BLaER1 treated with 17β-estradiol and CSF1 and Interleukin-3, amounts not matched to agents 10 nM and 100 nM (cell line): ENCODE measurements at regions not wholly inside any gene's neighbourhood (a gene's known extent, or its start where the extent isn't known, plus 50 kb on each side); places are given as distances from the start of the nearest gene placed in this dataset.

ENCODE experiments used
- H3K27ac ChIP-seq, 11 experiments: shearing (Covaris generic); formaldehyde crosslinking; 2 replicates each; pipeline ENCODE4 v1.8.1; 2022
- H3K27me3 ChIP-seq, 11 experiments: shearing (Covaris generic); formaldehyde crosslinking; 2 replicates each; pipeline ENCODE4 v1.8.1; 2022
- H3K36me3 ChIP-seq, 11 experiments: shearing (Covaris generic); formaldehyde crosslinking; 2 replicates each; pipeline ENCODE4 v1.8.1; 2022
- H3K4me1 ChIP-seq, 10 experiments: shearing (Covaris generic); formaldehyde crosslinking; 2 replicates each; pipeline ENCODE4 v1.8.1; 2022
- H3K4me2 ChIP-seq, 11 experiments: shearing (Covaris generic); formaldehyde crosslinking; 2 replicates each; pipeline ENCODE4 v1.8.1; 2022
- H3K4me3 ChIP-seq, 10 experiments: shearing (Covaris generic); formaldehyde crosslinking; 2 replicates each; pipeline ENCODE4 v1.8.1; 2022
- H3K9ac ChIP-seq, 11 experiments: shearing (Covaris generic); formaldehyde crosslinking; 2 replicates each; pipeline ENCODE4 v1.8.1; 2022
- H3K9me3 ChIP-seq, 11 experiments: shearing (Covaris generic); formaldehyde crosslinking; replicated peaks in 1 of 11; 2 replicates each; pipeline ENCODE4 v1.8.1; 2022
- H4K20me1 ChIP-seq, 11 experiments: shearing (Covaris generic); formaldehyde crosslinking; 2 replicates each; pipeline ENCODE4 v1.8.1; 2022
- Cebpa-rat ChIP-seq, 11 experiments: shearing (Covaris generic); IDR thresholded peaks; 2 replicates each; pipeline ENCODE4 v1.8.1; 2022

DNA sequence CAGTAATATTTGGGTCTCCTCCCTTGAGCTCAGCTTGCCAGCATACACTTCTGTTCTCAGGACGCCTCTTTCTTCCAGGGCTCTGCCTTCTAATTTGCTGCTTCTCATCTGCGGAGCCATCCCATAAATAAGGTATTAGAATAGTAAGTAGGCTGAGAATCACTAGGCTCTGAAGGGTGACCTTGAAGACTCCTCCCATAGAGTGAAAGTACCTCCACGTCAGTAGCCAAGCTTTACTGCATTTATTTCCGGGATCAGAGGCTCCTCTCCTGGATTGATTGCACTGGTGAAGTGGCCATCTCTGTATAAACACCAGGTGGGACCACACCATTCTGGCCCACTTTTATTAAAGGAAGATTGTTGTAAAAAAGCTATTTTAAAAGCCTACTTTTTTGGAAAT is 315.5 kb downstream of the FAT3 start:
- Histone ChIP-seq H3K36me3 (no peaks in the 10 kb centered on the region), H3K9ac (no peak overlapping the region), H3K27ac (peak overlapping the region; percentile 10 to 67 (median 59); a peak in 20 of 22 replicates), H3K4me1 (peaks cover 18 to 25% (median 22%) of the 10 kb centered on the region in 10 experiments), H3K4me2 (peak overlapping the region; percentile 42 to 76 (median 58)), H3K4me3 (no peak overlapping the region), H3K9me3 (no peaks in the 10 kb centered on the region), H4K20me1 (no peaks in the 10 kb centered on the region), H3K27me3 (no peaks in the 10 kb centered on the region)
- no peak for TF ChIP-seq Cebpa-rat (IDR thresholded peaks at IDR 0.05)

DNA sequence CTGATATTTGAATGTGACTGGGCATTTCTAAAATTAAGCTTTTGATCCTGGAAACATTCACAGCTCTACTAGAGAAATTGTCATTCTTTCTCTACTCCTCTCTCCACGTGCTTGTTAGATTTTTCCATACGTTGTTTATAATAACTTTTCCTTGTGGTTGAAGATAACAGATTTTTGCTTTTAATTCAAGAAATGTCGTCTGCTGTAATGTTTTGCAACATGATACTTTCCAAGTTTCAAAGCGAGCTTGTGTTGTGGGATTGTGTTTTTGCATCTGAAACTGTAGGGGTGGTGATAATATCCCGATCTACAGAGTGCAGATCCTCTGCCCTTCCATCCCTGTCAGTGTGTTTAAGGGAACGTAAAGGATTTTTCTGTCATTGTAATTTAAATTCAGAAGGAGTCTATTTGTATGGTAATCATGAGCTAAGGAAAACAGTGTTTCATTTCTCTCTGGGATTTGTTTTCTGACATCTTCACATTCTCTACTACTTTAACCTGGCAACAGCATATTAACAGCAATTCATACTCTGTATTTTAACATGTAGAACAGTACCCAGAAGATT is 321.4 kb downstream of the FAT3 start:
- Histone ChIP-seq H3K27me3 (no peaks in the 10 kb centered on the region), H3K27ac (no peak overlapping the region), H3K4me3 (no peak overlapping the region), H3K9me3 (no peaks in the 10 kb centered on the region), H3K9ac (no peak overlapping the region), H3K4me2 (no peak overlapping the region), H3K36me3 (no peaks in the 10 kb centered on the region), H3K4me1 (peaks cover 6 to 8% (median 7%) of the 10 kb centered on the region in 10 experiments; a peak in 19 of 20 replicates), H4K20me1 (no peaks in the 10 kb centered on the region)
- no peak for TF ChIP-seq Cebpa-rat (IDR thresholded peaks at IDR 0.05)

DNA sequence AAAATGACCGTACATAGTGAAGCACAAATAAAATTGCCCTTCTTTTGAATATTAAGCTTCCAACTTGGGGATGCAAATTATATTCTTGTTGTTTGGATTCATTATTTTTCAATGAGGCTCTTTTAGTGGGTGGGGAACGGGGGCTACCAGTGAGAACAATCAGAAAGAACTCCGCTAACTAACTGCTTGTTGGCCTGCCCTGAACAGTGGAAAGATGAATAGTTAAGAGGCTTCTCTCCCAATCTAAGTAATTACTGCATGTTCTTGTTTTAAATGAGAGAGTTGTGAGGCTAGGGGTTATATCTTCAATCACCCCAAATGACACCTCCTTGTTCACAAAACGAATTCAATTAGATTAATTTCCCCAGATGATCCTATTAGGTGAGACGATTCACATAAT is 322.0 kb downstream of the FAT3 start:
- H3K9me3 ChIP-seq, result no peaks in the 10 kb centered on the region
- H3K27me3 ChIP-seq, result no peaks in the 10 kb centered on the region
- H4K20me1 ChIP-seq, result no peaks in the 10 kb centered on the region
- no peak overlapping the region for H3K4me2 ChIP-seq
- no peaks in the 10 kb centered on the region for H3K36me3 ChIP-seq
- H3K4me1 ChIP-seq, result peaks cover 0 to 2% (median under 1%) of the 10 kb centered on the region in 10 experiments; a peak in 8 of 20 replicates
- no peak overlapping the region for H3K27ac ChIP-seq
- TF ChIP-seq Cebpa-rat (IDR thresholded peaks at IDR 0.05), result no peak
- H3K4me3 ChIP-seq, result no peak overlapping the region
- no peak overlapping the region for H3K9ac ChIP-seq

DNA sequence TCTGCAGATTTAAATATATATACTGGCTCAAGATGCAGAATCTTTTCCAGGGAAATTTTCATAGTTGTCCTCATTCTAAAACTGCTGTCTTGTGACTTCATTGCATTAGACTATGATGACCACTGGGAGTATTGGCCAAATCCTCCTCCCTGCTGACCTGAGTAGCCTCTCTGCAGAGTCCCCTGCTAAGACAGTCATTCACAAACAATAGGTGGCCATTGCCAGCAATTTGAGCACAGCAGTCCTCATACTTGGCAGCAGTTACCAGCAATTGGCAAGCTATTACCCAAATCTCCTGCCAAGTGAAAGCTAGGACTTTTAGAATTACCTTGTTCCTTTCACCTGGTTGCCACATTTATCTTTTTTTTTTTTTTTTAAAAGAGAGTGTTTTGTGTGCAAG is 325.8 kb downstream of the FAT3 start:
- no peaks in the 10 kb centered on the region for H4K20me1 ChIP-seq
- H3K4me3 ChIP-seq, result no peak overlapping the region
- no peak for TF ChIP-seq Cebpa-rat (IDR thresholded peaks at IDR 0.05)
- no peaks in the 10 kb centered on the region for H3K27me3 ChIP-seq
- H3K9ac ChIP-seq, result no peak overlapping the region
- H3K4me2 ChIP-seq, result no peak overlapping the region
- no peaks in the 10 kb centered on the region for H3K36me3 ChIP-seq
- no peaks in the 10 kb centered on the region for H3K9me3 ChIP-seq
- H3K27ac ChIP-seq, result no peak overlapping the region
- H3K4me1 ChIP-seq, result no peaks in the 10 kb centered on the region

DNA sequence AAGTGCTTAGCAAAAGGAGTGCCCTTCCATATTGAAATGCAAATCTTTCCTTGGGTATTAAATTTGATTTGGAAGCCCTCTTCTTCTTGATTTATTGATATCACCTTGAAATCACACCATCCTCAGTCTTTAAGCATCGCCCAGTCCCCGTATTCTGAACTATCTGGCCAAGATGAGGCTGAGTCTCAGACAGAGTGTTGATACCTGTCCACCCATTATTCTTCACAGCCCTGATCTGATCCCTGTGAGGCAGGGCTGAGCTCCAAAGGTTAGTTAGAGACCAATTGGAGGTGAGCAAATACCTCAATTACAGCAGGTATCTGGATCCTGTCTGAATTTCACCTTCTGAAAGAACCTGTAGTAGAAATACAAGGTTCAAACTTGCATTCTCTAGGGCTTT is 326.3 kb downstream of the FAT3 start:
- Histone ChIP-seq H3K27ac (no peak overlapping the region), H3K9ac (no peak overlapping the region), H3K36me3 (no peaks in the 10 kb centered on the region), H3K4me2 (no peak overlapping the region), H4K20me1 (no peaks in the 10 kb centered on the region), H3K27me3 (no peaks in the 10 kb centered on the region), H3K9me3 (no peaks in the 10 kb centered on the region), H3K4me1 (no peaks in the 10 kb centered on the region), H3K4me3 (no peak overlapping the region)
- no peak for TF ChIP-seq Cebpa-rat (IDR thresholded peaks at IDR 0.05)

DNA sequence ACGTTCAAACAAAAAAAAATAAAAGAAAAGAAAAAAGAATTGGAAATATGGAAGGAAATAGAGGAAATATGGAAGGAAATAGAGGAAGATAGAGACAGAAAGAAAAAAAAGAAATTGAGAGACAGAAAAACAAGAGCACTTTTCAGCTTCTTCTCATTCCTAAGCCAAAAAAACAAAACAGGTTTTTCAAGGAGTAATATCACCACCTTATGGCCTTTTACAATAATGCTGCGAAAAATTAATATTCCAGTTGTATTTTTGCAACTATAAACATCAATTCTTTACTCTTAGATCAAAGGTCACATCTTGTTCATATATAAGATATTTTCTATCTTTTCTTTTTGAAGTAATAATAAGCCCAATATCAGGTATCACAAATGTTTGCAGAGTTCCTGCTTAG is 328.3 kb downstream of the FAT3 start:
- TF ChIP-seq Cebpa-rat (IDR thresholded peaks at IDR 0.05), result no peak
- H3K9me3 ChIP-seq, result no peaks in the 10 kb centered on the region
- H3K27me3 ChIP-seq, result no peaks in the 10 kb centered on the region
- H3K4me2 ChIP-seq, result no peak overlapping the region
- H3K9ac ChIP-seq, result no peak overlapping the region
- no peaks in the 10 kb centered on the region for H3K36me3 ChIP-seq
- no peaks in the 10 kb centered on the region for H4K20me1 ChIP-seq
- H3K4me3 ChIP-seq, result no peak overlapping the region
- H3K27ac ChIP-seq, result no peak overlapping the region
- H3K4me1 ChIP-seq, result no peaks in the 10 kb centered on the region

DNA sequence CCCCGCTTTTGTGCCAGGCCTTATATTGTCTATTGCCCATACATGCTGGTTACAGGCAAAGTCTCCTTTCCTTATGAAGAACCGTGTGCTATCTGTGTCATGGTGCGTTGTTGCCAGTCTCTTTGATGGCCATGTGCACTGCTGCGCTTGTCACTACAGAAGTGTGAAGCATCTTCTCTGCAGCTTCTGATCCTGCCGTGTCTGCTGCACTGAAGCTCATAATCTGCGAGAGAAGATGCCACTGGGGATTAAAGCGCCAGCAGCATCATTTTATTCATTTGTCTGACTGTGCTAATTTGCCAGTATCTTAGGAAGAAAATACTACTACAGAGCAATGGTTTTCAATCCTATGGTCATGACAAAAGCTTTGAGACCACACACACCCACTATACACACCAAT is 330.1 kb downstream of the FAT3 start:
- no peak overlapping the region for H3K4me3 ChIP-seq
- no peaks in the 10 kb centered on the region for H3K4me1 ChIP-seq

DNA sequence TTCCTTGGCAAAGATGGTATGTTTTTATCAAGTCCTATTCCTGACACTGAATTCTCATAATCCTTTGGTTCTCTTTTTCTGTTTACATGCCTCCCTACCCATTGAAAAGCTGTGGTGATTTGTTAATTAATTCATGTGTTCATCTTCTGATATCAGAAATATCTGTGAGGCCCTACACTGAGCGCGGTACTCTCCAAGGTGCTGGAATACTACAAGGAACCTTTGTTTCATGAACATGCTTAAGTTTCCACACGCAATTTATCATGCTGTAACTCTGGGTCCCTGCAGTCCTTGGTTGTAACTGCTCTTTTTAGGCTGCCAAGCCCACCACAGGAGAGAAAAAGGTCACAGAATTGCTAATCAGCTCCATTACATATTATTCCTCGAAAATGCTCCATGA is 331.8 kb downstream of the FAT3 start:
- no peaks in the 10 kb centered on the region for H3K36me3 ChIP-seq
- H3K4me3 ChIP-seq, result no peak overlapping the region
- no peaks in the 10 kb centered on the region for H3K4me1 ChIP-seq
- no peak overlapping the region for H3K4me2 ChIP-seq
- H3K9me3 ChIP-seq, result no peaks in the 10 kb centered on the region
- H3K27ac ChIP-seq, result no peak overlapping the region
- H4K20me1 ChIP-seq, result no peaks in the 10 kb centered on the region
- no peaks in the 10 kb centered on the region for H3K27me3 ChIP-seq
- H3K9ac ChIP-seq, result no peak overlapping the region
- no peak for TF ChIP-seq Cebpa-rat (IDR thresholded peaks at IDR 0.05)

More for the DNA sequence above, 330.1 kb downstream of the FAT3 start:
- no peaks in the 10 kb centered on the region for H3K27me3 ChIP-seq
- H3K36me3 ChIP-seq, result no peaks in the 10 kb centered on the region
- no peak overlapping the region for H3K9ac ChIP-seq
- H3K27ac ChIP-seq, result no peak overlapping the region
- H4K20me1 ChIP-seq, result no peaks in the 10 kb centered on the region
- TF ChIP-seq Cebpa-rat (IDR thresholded peaks at IDR 0.05), result no peak
- no peaks in the 10 kb centered on the region for H3K9me3 ChIP-seq
- no peak overlapping the region for H3K4me2 ChIP-seq

DNA sequence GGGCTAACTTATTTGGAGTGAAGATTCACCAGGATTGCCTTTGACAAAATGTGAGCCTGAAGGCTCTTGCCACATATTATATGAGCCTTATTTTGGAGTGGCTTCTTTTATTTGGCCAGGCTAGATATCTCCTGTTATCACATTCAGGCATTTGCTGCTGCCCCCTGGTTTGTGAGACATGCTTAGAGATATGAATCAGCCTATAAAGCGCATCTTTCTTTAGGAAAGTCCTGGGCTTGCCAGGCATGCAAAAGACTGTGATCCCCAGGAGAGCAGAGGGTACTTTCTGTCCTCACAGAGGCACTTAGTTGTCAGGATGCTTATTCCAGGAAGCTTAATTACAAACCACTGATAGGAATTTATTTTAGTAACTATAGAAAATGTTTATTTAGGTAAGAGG is 333.3 kb downstream of the FAT3 start:
- no peaks in the 10 kb centered on the region for H3K27me3 ChIP-seq
- H3K36me3 ChIP-seq, result no peaks in the 10 kb centered on the region
- H3K4me2 ChIP-seq, result no peak overlapping the region
- H4K20me1 ChIP-seq, result no peaks in the 10 kb centered on the region
- H3K4me1 ChIP-seq, result no peaks in the 10 kb centered on the region
- no peak for TF ChIP-seq Cebpa-rat (IDR thresholded peaks at IDR 0.05)
- no peak overlapping the region for H3K27ac ChIP-seq
- no peaks in the 10 kb centered on the region for H3K9me3 ChIP-seq
- H3K4me3 ChIP-seq, result no peak overlapping the region
- no peak overlapping the region for H3K9ac ChIP-seq

DNA sequence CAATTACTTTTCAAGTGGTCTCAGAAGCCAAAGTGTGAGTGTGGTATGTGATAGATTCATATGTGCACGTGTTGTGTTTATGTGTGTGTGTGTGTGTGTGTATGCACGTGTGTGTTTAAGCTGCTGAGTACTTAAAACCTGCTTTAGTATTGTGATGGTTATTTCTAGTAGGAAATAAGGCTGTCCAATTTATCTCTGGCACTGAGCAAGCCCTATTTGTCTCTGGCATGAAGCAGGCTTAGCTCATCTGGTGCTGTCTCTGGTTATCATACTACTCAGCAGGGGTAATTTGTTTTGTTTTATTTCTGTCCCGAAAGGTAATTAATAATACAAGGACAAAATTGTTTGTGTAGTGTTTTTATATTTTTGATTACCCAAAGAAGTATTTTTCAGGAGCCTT is 333.7 kb downstream of the FAT3 start:
- Histone ChIP-seq H3K27ac (no peak overlapping the region), H3K9ac (no peak overlapping the region), H3K4me1 (no peaks in the 10 kb centered on the region), H3K9me3 (no peaks in the 10 kb centered on the region), H3K4me3 (no peak overlapping the region), H4K20me1 (no peaks in the 10 kb centered on the region), H3K4me2 (no peak overlapping the region), H3K27me3 (no peaks in the 10 kb centered on the region), H3K36me3 (no peaks in the 10 kb centered on the region)
- TF ChIP-seq Cebpa-rat (IDR thresholded peaks at IDR 0.05), result no peak
